AG04450 (cell line): ENCODE measurements at regions not wholly inside any gene's neighbourhood (a gene's known extent, or its start where the extent isn't known, plus 50 kb on each side); places are given as distances from the start of the nearest gene placed in this dataset.

Experiments
- CTCF ChIA-PET: fragments of 300-600, 350-600 bp; formaldehyde crosslinking; extraction: SDS; loops from one replicate; lab custom pipeline; 2022; ENCODE audit warnings: antibody characterized with exemption, inconsistent platforms; lab: Charles Lee
- POLR2A ChIA-PET: fragments of 350-600 bp; formaldehyde crosslinking; extraction: SDS; loops from one replicate; lab custom pipeline; 2021; ENCODE audit warnings: antibody characterized with exemption, inconsistent platforms; lab: Yijun Ruan, JAX
- DNase-seq: peaks from one replicate; pipeline ENCODE4 v3.0.0-alpha.2; 2011; ENCODE audit warnings: low read depth, low spot score
- H3K27ac ChIP-seq: one replicate; pipeline ENCODE4 v1.5.1; 2012; ENCODE audit warnings: low read depth, low read length, control low read depth
- H3K27me3 ChIP-seq: one replicate; pipeline ENCODE4 v1.6.0; 2012; ENCODE audit warnings: low read length; ENCODE audit not compliant: control insufficient read depth, insufficient read depth
- H3K4me3 ChIP-seq: 2 replicates; pipeline ENCODE4 v1.5.1; 2011; ENCODE audit warnings: mild to moderate bottlenecking, low read depth, low read length, control low read depth
- H3K9me3 ChIP-seq: 2 replicates; pipeline ENCODE4 v1.5.1; 2012; ENCODE audit warnings: low read length; ENCODE audit not compliant: control insufficient read depth, insufficient read depth
- TF ChIP-seq, protein P1 (sequence below): IDR thresholded peaks from 2 replicates; pipeline ENCODE4 v1.5.1; 2011; ENCODE audit warnings: low read depth, low read length, control low read depth, inconsistent platforms

DNA sequence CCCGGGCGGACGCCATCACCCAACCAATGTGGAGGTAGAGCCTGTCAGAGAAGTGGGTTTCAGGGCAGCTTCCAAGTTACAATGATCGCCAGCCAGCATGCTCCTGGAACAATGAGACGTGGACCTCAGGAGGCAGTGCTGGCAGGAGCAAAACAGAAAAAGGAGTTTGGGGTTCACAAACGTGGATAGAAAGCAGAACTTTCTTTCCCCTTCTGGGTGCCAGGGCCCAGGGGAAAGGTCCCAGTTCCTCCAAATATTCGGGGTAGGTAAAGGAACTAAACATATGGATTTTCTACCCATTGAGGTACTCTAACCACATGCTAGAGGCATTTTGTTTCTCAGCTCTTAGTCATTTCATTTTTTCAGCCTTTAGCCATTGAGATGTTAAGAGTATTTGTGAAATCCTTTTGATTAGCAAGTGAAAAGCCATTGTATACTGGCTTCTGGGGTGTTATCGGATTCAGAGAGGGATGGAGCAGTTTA, 488.4 kb upstream of the ADGRL2 start:
- no peak overlapping the region for H3K27ac ChIP-seq
- DNase-seq, result no peak
- TF ChIP-seq, protein P1, sequence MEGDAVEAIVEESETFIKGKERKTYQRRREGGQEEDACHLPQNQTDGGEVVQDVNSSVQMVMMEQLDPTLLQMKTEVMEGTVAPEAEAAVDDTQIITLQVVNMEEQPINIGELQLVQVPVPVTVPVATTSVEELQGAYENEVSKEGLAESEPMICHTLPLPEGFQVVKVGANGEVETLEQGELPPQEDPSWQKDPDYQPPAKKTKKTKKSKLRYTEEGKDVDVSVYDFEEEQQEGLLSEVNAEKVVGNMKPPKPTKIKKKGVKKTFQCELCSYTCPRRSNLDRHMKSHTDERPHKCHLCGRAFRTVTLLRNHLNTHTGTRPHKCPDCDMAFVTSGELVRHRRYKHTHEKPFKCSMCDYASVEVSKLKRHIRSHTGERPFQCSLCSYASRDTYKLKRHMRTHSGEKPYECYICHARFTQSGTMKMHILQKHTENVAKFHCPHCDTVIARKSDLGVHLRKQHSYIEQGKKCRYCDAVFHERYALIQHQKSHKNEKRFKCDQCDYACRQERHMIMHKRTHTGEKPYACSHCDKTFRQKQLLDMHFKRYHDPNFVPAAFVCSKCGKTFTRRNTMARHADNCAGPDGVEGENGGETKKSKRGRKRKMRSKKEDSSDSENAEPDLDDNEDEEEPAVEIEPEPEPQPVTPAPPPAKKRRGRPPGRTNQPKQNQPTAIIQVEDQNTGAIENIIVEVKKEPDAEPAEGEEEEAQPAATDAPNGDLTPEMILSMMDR, result no peak
- no peaks in the 10 kb centered on the region for H3K27me3 ChIP-seq
- H3K4me3 ChIP-seq, result no peak overlapping the region
- POLR2A ChIA-PET, result no interaction called here
- CTCF ChIA-PET, result no interaction called here
- H3K9me3 ChIP-seq, result no peaks in the 10 kb centered on the region

DNA sequence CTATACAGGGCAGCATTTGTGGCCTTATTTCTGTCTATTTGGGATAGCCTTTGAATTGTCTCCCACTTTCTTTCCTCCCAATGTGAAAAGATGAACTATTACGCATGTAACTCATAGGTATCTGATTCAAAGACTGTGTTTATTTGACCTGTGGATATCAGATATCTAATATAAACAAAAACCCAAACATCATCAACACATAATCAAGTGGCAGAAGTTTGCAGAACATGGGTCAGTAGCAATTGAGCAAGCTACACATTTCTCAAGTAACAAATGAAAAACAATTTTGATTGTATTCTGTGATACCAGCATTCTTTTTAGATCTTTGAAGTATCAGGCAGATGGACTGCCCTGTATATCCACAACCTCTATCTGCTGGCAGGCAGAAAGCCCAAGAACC, 490.5 kb upstream of the ADGRL2 start:
- no peak for DNase-seq
- TF ChIP-seq, protein P1, result no peak
- Histone ChIP-seq H3K27ac (no peak overlapping the region), H3K9me3 (no peaks in the 10 kb centered on the region), H3K27me3 (no peaks in the 10 kb centered on the region), H3K4me3 (no peak overlapping the region)
- ChIA-PET CTCF (no interaction called here), POLR2A (no interaction called here)

DNA sequence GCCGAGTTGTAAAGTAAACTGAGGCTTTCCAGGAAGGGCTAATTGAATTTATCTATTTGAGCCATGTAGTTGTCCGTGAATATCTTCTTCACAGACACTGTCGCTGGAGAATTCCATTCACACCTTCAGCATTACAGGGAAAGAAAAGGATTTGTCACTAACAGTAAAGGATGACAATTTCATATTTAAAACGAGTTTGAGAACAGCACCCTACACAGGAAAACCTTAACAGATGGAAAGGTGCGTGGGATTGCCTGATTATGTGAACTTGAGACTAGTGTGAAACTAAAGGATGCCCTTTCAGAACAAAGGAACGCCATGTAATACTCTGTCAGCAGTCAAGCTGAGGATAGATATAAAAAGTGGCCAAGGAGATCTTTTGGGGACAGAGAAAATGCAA, 492.5 kb upstream of the ADGRL2 start:
- DNase-seq, result no peak
- POLR2A ChIA-PET, result no interaction called here
- Histone ChIP-seq H3K4me3 (no peak overlapping the region), H3K27me3 (no peaks in the 10 kb centered on the region), H3K27ac (no peak overlapping the region), H3K9me3 (no peaks in the 10 kb centered on the region)
- TF ChIP-seq, protein P1, result no peak
- CTCF ChIA-PET, result no interaction called here

DNA sequence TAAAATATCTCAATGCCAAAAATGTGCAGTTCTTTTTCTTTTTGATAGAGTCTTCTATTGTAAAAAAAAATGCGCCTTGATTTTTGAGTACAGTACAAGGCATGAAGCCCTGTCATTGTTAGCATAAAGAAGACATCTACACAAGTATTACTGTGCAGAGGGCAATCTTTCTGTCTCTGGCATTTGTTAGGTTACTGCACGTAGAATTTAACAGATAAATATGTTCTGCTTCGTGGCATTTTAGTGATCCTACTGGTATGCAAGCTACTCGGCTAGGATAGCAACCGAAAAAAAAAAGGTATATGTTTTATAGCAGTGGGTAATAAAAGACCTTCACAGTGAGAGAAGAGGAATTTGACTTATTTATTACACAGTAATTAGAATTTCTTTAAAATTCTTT, 492.9 kb upstream of the ADGRL2 start:
- no peak for DNase-seq
- Histone ChIP-seq H3K4me3 (no peak overlapping the region), H3K9me3 (no peaks in the 10 kb centered on the region), H3K27me3 (no peaks in the 10 kb centered on the region), H3K27ac (no peak overlapping the region)
- ChIA-PET CTCF (no interaction called here), POLR2A (no interaction called here)
- TF ChIP-seq, protein P1, result no peak

DNA sequence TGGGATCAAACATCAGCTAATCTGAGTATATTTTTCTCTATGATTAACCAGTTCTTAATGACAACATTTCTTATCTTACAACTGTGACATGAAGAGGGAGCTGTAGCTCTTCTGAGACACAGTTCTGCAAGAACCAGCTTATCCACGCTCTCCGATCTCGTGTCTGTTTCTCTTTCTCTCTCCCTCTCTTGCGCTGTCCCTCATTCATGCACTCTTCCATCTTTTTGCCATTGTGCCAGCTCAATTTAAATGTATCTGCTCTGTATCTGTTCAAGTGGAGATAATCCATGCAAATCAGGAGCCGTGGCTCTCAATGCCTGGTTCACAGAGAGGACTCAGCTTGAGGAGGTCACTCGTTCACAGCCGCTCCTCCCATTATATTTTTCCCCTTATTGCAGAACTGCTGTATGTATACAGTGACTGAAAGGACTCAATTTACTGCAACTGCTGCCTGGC, 494.7 kb upstream of the ADGRL2 start:
- Histone ChIP-seq H3K27ac (no peak overlapping the region), H3K4me3 (peak overlapping the region; percentile 61), H3K27me3 (no peaks in the 10 kb centered on the region), H3K9me3 (no peaks in the 10 kb centered on the region)
- DNase-seq, result peak; percentile 21
- ChIA-PET CTCF (interaction anchor here (0.6 to 1.2 kb wide), 8 partner anchors 11 to 496 kb away, joined by 3 to 8 read pairs (median 4); no protein-coding TSS in a partner anchor), POLR2A (no interaction called here)
- TF ChIP-seq, protein P1, result peak; percentile 45
